HEK293 (cell line): ENCODE measurements at regions not wholly inside any gene's neighbourhood (a gene's known extent, or its start where the extent isn't known, plus 50 kb on each side); places are given as distances from the start of the nearest gene placed in this dataset.
A peak's percentile ranks its signal among the peaks of the same experiment; 100 is the strongest.

ENCODE experiments used
- EGR2 ChIP-seq: fragments of 450-650 bp; formaldehyde crosslinking; IDR thresholded peaks from 2 replicates; pipeline ENCODE4 v1.5.1; 2016; ENCODE audit warnings: low read depth, missing biosample characterization, missing genetic modification characterization
- GLIS1 ChIP-seq: fragments of 450-650 bp; formaldehyde crosslinking; IDR thresholded peaks from 2 replicates; pipeline ENCODE4 v1.5.1; 2016; ENCODE audit warnings: missing biosample characterization, missing genetic modification characterization
- IKZF3 ChIP-seq: fragments of 450-650 bp; IDR thresholded peaks from 2 replicates; pipeline ENCODE4 v1.5.0; 2018; ENCODE audit warnings: missing biosample characterization, mild to moderate bottlenecking, missing genetic modification characterization, moderate library complexity
- KLF7 ChIP-seq: fragments of 450-650 bp; formaldehyde crosslinking; IDR thresholded peaks from 2 replicates; pipeline ENCODE4 v1.5.1; 2016; ENCODE audit warnings: missing biosample characterization, missing genetic modification characterization, borderline replicate concordance
- OSR2 ChIP-seq: fragments of 450-650 bp; formaldehyde crosslinking; IDR thresholded peaks from 2 replicates; pipeline ENCODE4 v1.5.1; 2016; ENCODE audit warnings: missing biosample characterization, missing genetic modification characterization
- PBX3 ChIP-seq: sonication (generic); formaldehyde crosslinking; IDR thresholded peaks from 2 replicates; pipeline ENCODE4 v1.8.1; 2022; ENCODE audit warnings: mild to moderate bottlenecking, moderate library complexity, missing genetic modification reagents
- SP2 ChIP-seq: fragments of 450-650 bp; formaldehyde crosslinking; IDR thresholded peaks from 2 replicates; pipeline ENCODE4 v1.5.1; 2016; ENCODE audit warnings: missing biosample characterization, missing genetic modification characterization
- TRIM28 ChIP-seq: IDR thresholded peaks from 2 replicates; pipeline ENCODE4 v1.6.1; 2011; ENCODE audit warnings: low read length, control low read depth, borderline replicate concordance
- TSHZ1 ChIP-seq: fragments of 450-650 bp; formaldehyde crosslinking; IDR thresholded peaks from 2 replicates; pipeline ENCODE4 v1.5.1; 2016; ENCODE audit warnings: missing biosample characterization, missing genetic modification characterization, borderline replicate concordance
- ZBTB20 ChIP-seq: fragments of 450-650 bp; formaldehyde crosslinking; IDR thresholded peaks from 2 replicates; pipeline ENCODE4 v1.5.1; 2016; ENCODE audit warnings: missing biosample characterization, missing genetic modification characterization
- ZBTB7A ChIP-seq: fragments of 450-650 bp; formaldehyde crosslinking; IDR thresholded peaks from 2 replicates; pipeline ENCODE4 v1.5.1; 2016; ENCODE audit warnings: low read depth, missing biosample characterization, missing genetic modification characterization
- ZFP69B ChIP-seq: fragments of 450-650 bp; formaldehyde crosslinking; IDR thresholded peaks from 2 replicates; pipeline ENCODE4 v1.5.1; 2016; ENCODE audit warnings: missing biosample characterization, missing genetic modification characterization
- ZNF114 ChIP-seq: fragments of 450-650 bp; formaldehyde crosslinking; IDR thresholded peaks from 2 replicates; pipeline ENCODE4 v1.5.0; 2017; ENCODE audit warnings: missing biosample characterization, missing genetic modification characterization
- ZNF148 ChIP-seq: fragments of 450-650 bp; formaldehyde crosslinking; IDR thresholded peaks from 2 replicates; pipeline ENCODE4 v1.5.0; 2017; ENCODE audit warnings: missing biosample characterization, missing genetic modification characterization, borderline replicate concordance
- ZNF16 ChIP-seq: fragments of 450-650 bp; formaldehyde crosslinking; IDR thresholded peaks from 2 replicates; pipeline ENCODE4 v1.5.1; 2016; ENCODE audit warnings: low read depth, missing biosample characterization, missing genetic modification characterization
- ZNF184 ChIP-seq: fragments of 450-650 bp; IDR thresholded peaks from 2 replicates; pipeline ENCODE4 v1.5.1; 2018; ENCODE audit warnings: missing biosample characterization, mild to moderate bottlenecking, missing genetic modification characterization
- ZNF350 ChIP-seq: fragments of 450-650 bp; formaldehyde crosslinking; IDR thresholded peaks from 2 replicates; pipeline ENCODE4 v1.5.0; 2017; ENCODE audit warnings: missing biosample characterization, mild to moderate bottlenecking, missing genetic modification characterization
- ZNF416 ChIP-seq: fragments of 450-650 bp; formaldehyde crosslinking; IDR thresholded peaks from 2 replicates; pipeline ENCODE4 v1.5.1; 2016; ENCODE audit warnings: missing biosample characterization, missing genetic modification characterization
- ZNF449 ChIP-seq: fragments of 450-650 bp; formaldehyde crosslinking; IDR thresholded peaks from 2 replicates; pipeline ENCODE4 v1.5.1; 2017; ENCODE audit warnings: missing biosample characterization, mild to moderate bottlenecking, missing genetic modification characterization, moderate library complexity
- ZNF48 ChIP-seq: fragments of 450-650 bp; formaldehyde crosslinking; IDR thresholded peaks from 2 replicates; pipeline ENCODE4 v1.5.1; 2016; ENCODE audit warnings: missing biosample characterization, missing genetic modification characterization
- ZNF529 ChIP-seq: fragments of 450-650 bp; formaldehyde crosslinking; IDR thresholded peaks from 2 replicates; pipeline ENCODE4 v1.5.1; 2017; ENCODE audit warnings: missing genetic modification characterization, missing biosample characterization; ENCODE audit not compliant: insufficient replicate concordance
- ZNF596 ChIP-seq: fragments of 450-650 bp; IDR thresholded peaks from 2 replicates; pipeline ENCODE4 v1.5.0; 2018; ENCODE audit warnings: missing biosample characterization, mild to moderate bottlenecking, missing genetic modification characterization, moderate library complexity
- ZNF626 ChIP-seq: fragments of 450-650 bp; sonication (Bioruptor Pico); formaldehyde crosslinking; IDR thresholded peaks from 2 replicates; pipeline ENCODE4 v1.5.1; 2018; ENCODE audit warnings: missing biosample characterization, missing genetic modification characterization, inconsistent platforms
- ZNF664 ChIP-seq: fragments of 450-650 bp; formaldehyde crosslinking; IDR thresholded peaks from 2 replicates; pipeline ENCODE4 v1.5.1; 2016; ENCODE audit warnings: missing biosample characterization, missing genetic modification characterization
- ZNF768 ChIP-seq: fragments of 450-650 bp; formaldehyde crosslinking; IDR thresholded peaks from 2 replicates; pipeline ENCODE4 v1.5.1; 2018; ENCODE audit warnings: missing biosample characterization, mild to moderate bottlenecking, missing genetic modification characterization
- ZNF791 ChIP-seq: fragments of 450-650 bp; formaldehyde crosslinking; IDR thresholded peaks from 2 replicates; pipeline ENCODE4 v1.5.1; 2016; ENCODE audit warnings: missing biosample characterization, missing genetic modification characterization
- ZNF792 ChIP-seq: fragments of 450-650 bp; formaldehyde crosslinking; IDR thresholded peaks from 2 replicates; pipeline ENCODE4 v1.5.1; 2016; ENCODE audit warnings: missing biosample characterization, missing genetic modification characterization
- TF ChIP-seq, protein P1 (sequence below): fragments of 450-650 bp; formaldehyde crosslinking; optimal IDR thresholded peaks from 2 replicates; pipeline ENCODE3; 2016; ENCODE audit warnings: missing biosample characterization, mild to moderate bottlenecking, missing genetic modification characterization

- TF ChIP-seq TSHZ1 (tag by site-specific recombination), result no peak
- TF ChIP-seq IKZF3 (tag by site-specific recombination), result 0 out of 2 replicates have a peak, but pooled peaks have one; percentile 14
- TF ChIP-seq, protein P1, sequence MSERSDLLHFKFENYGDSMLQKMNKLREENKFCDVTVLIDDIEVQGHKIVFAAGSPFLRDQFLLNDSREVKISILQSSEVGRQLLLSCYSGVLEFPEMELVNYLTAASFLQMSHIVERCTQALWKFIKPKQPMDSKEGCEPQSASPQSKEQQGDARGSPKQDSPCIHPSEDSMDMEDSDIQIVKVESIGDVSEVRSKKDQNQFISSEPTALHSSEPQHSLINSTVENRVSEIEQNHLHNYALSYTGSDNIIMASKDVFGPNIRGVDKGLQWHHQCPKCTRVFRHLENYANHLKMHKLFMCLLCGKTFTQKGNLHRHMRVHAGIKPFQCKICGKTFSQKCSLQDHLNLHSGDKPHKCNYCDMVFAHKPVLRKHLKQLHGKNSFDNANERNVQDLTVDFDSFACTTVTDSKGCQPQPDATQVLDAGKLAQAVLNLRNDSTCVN, result no peak
- TF ChIP-seq ZNF529 (tag by site-specific recombination), result no peak
- TF ChIP-seq ZNF114 (tag by site-specific recombination), result no peak
- no peak for TF ChIP-seq ZNF48 (tag by site-specific recombination)
- no peak for TF ChIP-seq GLIS1 (tag by site-specific recombination)
- no peak for TF ChIP-seq ZNF416 (tag by site-specific recombination)
- no peak for TF ChIP-seq KLF7 (tag by site-specific recombination)
- no peak for TF ChIP-seq ZNF768 (tag by site-specific recombination)
- TF ChIP-seq TRIM28, result no peak
- no peak for TF ChIP-seq ZBTB7A (tag by site-specific recombination)
- no peak for TF ChIP-seq ZNF16 (tag by site-specific recombination)
- TF ChIP-seq ZNF449 (tag by site-specific recombination), result no peak
- TF ChIP-seq ZNF350, result no peak
- TF ChIP-seq ZFP69B (tag by site-specific recombination), result no peak
- TF ChIP-seq ZNF596 (tag by site-specific recombination), result no peak
- no peak for TF ChIP-seq ZNF148 (tag by site-specific recombination)
- no peak for TF ChIP-seq ZNF791 (tag by site-specific recombination)
- TF ChIP-seq PBX3 (CRISPR knock-in tag), result no peak
- TF ChIP-seq ZBTB20 (tag by site-specific recombination), result 0 out of 2 replicates have a peak, but pooled peaks have one; percentile 42
- TF ChIP-seq ZNF626 (tag by site-specific recombination), result no peak
- no peak for TF ChIP-seq ZNF792 (tag by site-specific recombination)
- no peak for TF ChIP-seq ZNF184 (tag by site-specific recombination)
- no peak for TF ChIP-seq EGR2 (tag by site-specific recombination)
- TF ChIP-seq SP2 (tag by site-specific recombination), result no peak
- no peak for TF ChIP-seq ZNF664
- TF ChIP-seq OSR2 (tag by site-specific recombination), result peak; percentile 61
Observed at GRCh38 chr4:112889619-112890527, 159.6 kb upstream of the ANK2 start (continued).
